Posterior vena cava (tissue), 2 donors: ENCODE measurements at regions not wholly inside any gene's neighbourhood (a gene's known extent, or its start where the extent isn't known, plus 50 kb on each side); places are given as distances from the start of the nearest gene placed in this dataset.

Source experiments
- DNase-seq: peaks from one replicate; pipeline ENCODE4 v3.0.0-alpha.2; 2020; ENCODE audit warnings: low spot score
- intact Hi-C, 2 donors: fragments of 100-400 bp; cut with DNase I; formaldehyde crosslinking; loops; one replicate each; pipeline versions ENCODE4 v1.14.1 to v1.14.2; 2022 to 2023
- donor health status: DM: yes; HTN: yes; CAD: no.
- donor health status: DM: yes; HTN: yes; CAD: no.

GRCh38 chr6:92582211-92582610 is 837.1 kb downstream of the EPHA7 start:
- intact Hi-C loops, result no loop called here
- DNase-seq, result no peak

GRCh38 chr6:92577077-92577719 is 842.2 kb downstream of the EPHA7 start:
- no peak for DNase-seq
- intact Hi-C loops, result no loop called here

GRCh38 chr6:92568541-92568940 is 850.8 kb downstream of the EPHA7 start:
- intact Hi-C loops, result no loop called here
- DNase-seq, result no peak

GRCh38 chr6:92566632-92567031 is 852.7 kb downstream of the EPHA7 start:
- intact Hi-C loops, result no loop called here
- DNase-seq, result no peak

GRCh38 chr6:92564376-92564775 is 855.0 kb downstream of the EPHA7 start:
- no peak for DNase-seq
- intact Hi-C loops, result no loop called here

- intact Hi-C loops, result no loop called here
- DNase-seq, result no peak
These were observed 859.7 kb downstream of the EPHA7 start for GRCh38 chr6:92559611-92560010.

- DNase-seq, result no peak
- intact Hi-C loops, result no loop called here
These were observed 860.4 kb downstream of the EPHA7 start for GRCh38 chr6:92559003-92559402.

GRCh38 chr6:92550501-92550900 is 868.9 kb downstream of the EPHA7 start:
- intact Hi-C loops, result no loop called here
- DNase-seq, result no peak

GRCh38 chr6:92545861-92546260 is 873.5 kb downstream of the EPHA7 start:
- intact Hi-C loops, result no loop called here
- DNase-seq, result no peak

GRCh38 chr6:92541448-92542060 is 877.8 kb downstream of the EPHA7 start:
- DNase-seq, result no peak
- intact Hi-C loops, result no loop called here

- DNase-seq, result no peak
- intact Hi-C loops, result no loop called here
These were observed 880.4 kb downstream of the EPHA7 start for GRCh38 chr6:92538926-92539325.

GRCh38 chr6:92538275-92538674 is 881.1 kb downstream of the EPHA7 start:
- intact Hi-C loops, result no loop called here
- DNase-seq, result no peak

- intact Hi-C loops, result no loop called here
- no peak for DNase-seq
These were observed 885.2 kb downstream of the EPHA7 start for GRCh38 chr6:92534109-92534508.

- intact Hi-C loops, result no loop called here
- DNase-seq, result no peak
These were observed 896.8 kb downstream of the EPHA7 start for GRCh38 chr6:92522589-92522988.

GRCh38 chr6:92521553-92521952 is 897.8 kb downstream of the EPHA7 start:
- intact Hi-C loops, result no loop called here
- no peak for DNase-seq

GRCh38 chr6:92510137-92510536 is 909.2 kb downstream of the EPHA7 start:
- DNase-seq, result no peak
- intact Hi-C loops, result no loop called here

- intact Hi-C loops, result no loop called here
- no peak for DNase-seq
These were observed 911.8 kb downstream of the EPHA7 start for GRCh38 chr6:92507552-92507951.

- intact Hi-C loops, result no loop called here
- DNase-seq, result no peak
These were observed 914.9 kb downstream of the EPHA7 start for GRCh38 chr6:92504509-92504908.

- intact Hi-C loops, result no loop called here
- no peak for DNase-seq
These were observed 922.1 kb downstream of the EPHA7 start for GRCh38 chr6:92497281-92497680.

GRCh38 chr6:92496527-92496926 is 922.8 kb downstream of the EPHA7 start:
- no peak for DNase-seq
- intact Hi-C loops, result no loop called here

GRCh38 chr6:92495242-92495641 is 924.1 kb downstream of the EPHA7 start:
- intact Hi-C loops, result no loop called here
- no peak for DNase-seq

GRCh38 chr6:92485487-92485886 is 933.9 kb downstream of the EPHA7 start:
- intact Hi-C loops, result no loop called here
- DNase-seq, result no peak
